Ishikawa (cell line): ENCODE measurements at regions not wholly inside any gene's neighbourhood (a gene's known extent, or its start where the extent isn't known, plus 50 kb on each side); places are given as distances from the start of the nearest gene placed in this dataset.
A peak's percentile ranks its signal among the peaks of the same experiment; 100 is the strongest.

Source experiments
- CREB1 ChIP-seq: IDR thresholded peaks from 2 replicates; pipeline ENCODE4 v1.6.1; 2012; ENCODE audit warnings: low read depth
- EGR1 ChIP-seq: IDR thresholded peaks from 2 replicates; pipeline ENCODE4 v1.6.1; 2012
- EP300 ChIP-seq: IDR thresholded peaks from 2 replicates; pipeline ENCODE4 v1.6.1; 2012; ENCODE audit warnings: borderline replicate concordance
- FOXM1 ChIP-seq: IDR thresholded peaks from 2 replicates; pipeline ENCODE4 v1.6.1; 2012; ENCODE audit warnings: low read depth, borderline replicate concordance
- MAX ChIP-seq: IDR thresholded peaks from 2 replicates; pipeline ENCODE4 v1.6.1; 2012
- NFIC ChIP-seq: IDR thresholded peaks from 2 replicates; pipeline ENCODE4 v1.6.1; 2012
- RAD21 ChIP-seq: IDR thresholded peaks from 2 replicates; pipeline ENCODE4 v1.6.1; 2012; ENCODE audit warnings: low read depth
- REST ChIP-seq: IDR thresholded peaks from 2 replicates; pipeline ENCODE4 v1.6.1; 2012; ENCODE audit warnings: low read depth, mild to moderate bottlenecking
- TAF1 ChIP-seq: IDR thresholded peaks from 2 replicates; pipeline ENCODE4 v1.6.1; 2012; ENCODE audit warnings: low read depth, mild to moderate bottlenecking
- TCF12 ChIP-seq: IDR thresholded peaks from 2 replicates; pipeline ENCODE4 v1.6.1; 2012; ENCODE audit warnings: low read depth
- TEAD4 ChIP-seq: IDR thresholded peaks from 2 replicates; pipeline ENCODE4 v1.6.1; 2012
- USF1 ChIP-seq: IDR thresholded peaks from 2 replicates; pipeline ENCODE4 v1.6.1; 2012
- YY1 ChIP-seq: IDR thresholded peaks from 2 replicates; pipeline ENCODE4 v1.6.1; 2012; ENCODE audit warnings: low read depth
- ZBTB7A ChIP-seq: IDR thresholded peaks from 2 replicates; pipeline ENCODE4 v1.6.1; 2012; ENCODE audit warnings: low read depth

GRCh38 chr13:33441015-33441414 lies 155.5 kb upstream of the STARD13 start:
- no peak for TF ChIP-seq NFIC
- TF ChIP-seq RAD21, result peak; percentile 70

GRCh38 chr13:33445024-33445423 lies 159.5 kb upstream of the STARD13 start:
- TF ChIP-seq USF1 (no peak), TCF12 (no peak), MAX (no peak)

GRCh38 chr13:33445476-33445875 lies 159.9 kb upstream of the STARD13 start:
- no peak for TF ChIP-seq EP300
- no peak for TF ChIP-seq REST
- TF ChIP-seq TEAD4, result no peak
- TF ChIP-seq EGR1, result no peak
- no peak for TF ChIP-seq MAX
- TF ChIP-seq NFIC, result no peak
- TF ChIP-seq CREB1, result no peak
- no peak for TF ChIP-seq ZBTB7A
- no peak for TF ChIP-seq TCF12
- no peak for TF ChIP-seq RAD21
- TF ChIP-seq FOXM1, result no peak

GRCh38 chr13:33446821-33447725 lies 161.5 kb upstream of the STARD13 start:
- no peak for TF ChIP-seq USF1

- TF ChIP-seq EGR1, result no peak
- no peak for TF ChIP-seq TEAD4
These were observed 163.3 kb upstream of the STARD13 start for GRCh38 chr13:33448889-33449288.

GRCh38 chr13:33450956-33451709 lies 165.6 kb upstream of the STARD13 start:
- no peak for TF ChIP-seq FOXM1
- TF ChIP-seq ZBTB7A, result no peak
- no peak for TF ChIP-seq TAF1
- no peak for TF ChIP-seq TEAD4
- no peak for TF ChIP-seq USF1

- TF ChIP-seq TEAD4, result no peak
- no peak for TF ChIP-seq NFIC
- TF ChIP-seq FOXM1, result no peak
- TF ChIP-seq ZBTB7A, result no peak
- TF ChIP-seq YY1, result no peak
- no peak for TF ChIP-seq CREB1
- no peak for TF ChIP-seq MAX
- TF ChIP-seq EGR1, result no peak
- no peak for TF ChIP-seq RAD21
- no peak for TF ChIP-seq TAF1
- no peak for TF ChIP-seq USF1
- no peak for TF ChIP-seq TCF12
These were observed 167.4 kb upstream of the STARD13 start for GRCh38 chr13:33452873-33453517.
